C4-2B (cell line): ENCODE measurements at regions not wholly inside any gene's neighbourhood (a gene's known extent, or its start where the extent isn't known, plus 50 kb on each side); places are given as distances from the start of the nearest gene placed in this dataset.

ENCODE experiments used
- H3K27ac ChIP-seq: fragments of 450-650 bp; 2 replicates; pipeline ENCODE4 v1.5.1; 2017
- CTCF ChIP-seq: fragments of 450-650 bp; conservative IDR thresholded peaks from 2 replicates; pipeline ENCODE4 v1.5.1; 2017; ENCODE audit warnings: mild to moderate bottlenecking
- ZFX ChIP-seq: fragments of 450-650 bp; IDR thresholded peaks from 2 replicates; pipeline ENCODE4 v1.6.1; 2017

GRCh38 chr10:78320506-78320905 is 286.8 kb downstream of the RPS24 start:
- H3K27ac ChIP-seq = no peak overlapping the region

GRCh38 chr10:78321000-78321399 is 287.3 kb downstream of the RPS24 start:
- no peak overlapping the region for H3K27ac ChIP-seq
- no peak for TF ChIP-seq ZFX
- no peak for TF ChIP-seq CTCF

More at GRCh38 chr10:78320506-78320905, 286.8 kb downstream of the RPS24 start:
- TF ChIP-seq ZFX = no peak
- TF ChIP-seq CTCF = no peak

GRCh38 chr10:78321500-78321899 is 287.8 kb downstream of the RPS24 start:
- TF ChIP-seq CTCF (no peak), ZFX (no peak)
- H3K27ac ChIP-seq = no peak overlapping the region

- TF ChIP-seq ZFX (no peak), CTCF (no peak)
- H3K27ac ChIP-seq = no peak overlapping the region
These were observed 292.7 kb downstream of the RPS24 start for GRCh38 chr10:78326372-78326771.

- H3K27ac ChIP-seq = no peak overlapping the region
- no peak for TF ChIP-seq ZFX
- no peak for TF ChIP-seq CTCF
These were observed 294.3 kb downstream of the RPS24 start for GRCh38 chr10:78327778-78328591.

GRCh38 chr10:78328592-78329404 is 295.1 kb downstream of the RPS24 start:
- no peak overlapping the region for H3K27ac ChIP-seq
- TF ChIP-seq ZFX = no peak
- TF ChIP-seq CTCF = no peak

GRCh38 chr10:78330884-78331283 is 297.2 kb downstream of the RPS24 start:
- TF ChIP-seq CTCF (no peak), ZFX (no peak)
- H3K27ac ChIP-seq = no peak overlapping the region
